Urinary bladder (tissue), 3 donors: ENCODE measurements at regions not wholly inside any gene's neighbourhood (a gene's known extent, or its start where the extent isn't known, plus 50 kb on each side); places are given as distances from the start of the nearest gene placed in this dataset.

Experiments
- DNase-seq: peaks from one replicate; pipeline ENCODE4 v3.0.0-alpha.2; 2015; ENCODE audit errors: extremely low spot score
- H3K27ac ChIP-seq: one replicate; pipeline ENCODE4 v1.5.1; 2013; ENCODE audit warnings: low read depth, mild to moderate bottlenecking, moderate library complexity
- H3K36me3 ChIP-seq: one replicate; pipeline ENCODE4 v1.6.1; 2013; ENCODE audit warnings: mild to moderate bottlenecking, moderate library complexity; ENCODE audit not compliant: insufficient read depth
- H3K4me1 ChIP-seq: one replicate; pipeline ENCODE4 v1.6.1; 2013; ENCODE audit warnings: mild to moderate bottlenecking, moderate library complexity; ENCODE audit not compliant: insufficient read depth
- H3K4me3 ChIP-seq: one replicate; pipeline ENCODE4 v1.5.1; 2013; ENCODE audit warnings: low read depth, low read length
- WGBS: extraction: QIAGEN DNeasy Blood & Tissue Kit; methylation state at CpG from one replicate; pipeline ENCODE4 v1.1.7; 2013; 5-methylcytosine and 5-hydroxymethylcytosine counted together
- donor health status: healthy with polysubstance abuse.
- donor health status: healthy.

DNA sequence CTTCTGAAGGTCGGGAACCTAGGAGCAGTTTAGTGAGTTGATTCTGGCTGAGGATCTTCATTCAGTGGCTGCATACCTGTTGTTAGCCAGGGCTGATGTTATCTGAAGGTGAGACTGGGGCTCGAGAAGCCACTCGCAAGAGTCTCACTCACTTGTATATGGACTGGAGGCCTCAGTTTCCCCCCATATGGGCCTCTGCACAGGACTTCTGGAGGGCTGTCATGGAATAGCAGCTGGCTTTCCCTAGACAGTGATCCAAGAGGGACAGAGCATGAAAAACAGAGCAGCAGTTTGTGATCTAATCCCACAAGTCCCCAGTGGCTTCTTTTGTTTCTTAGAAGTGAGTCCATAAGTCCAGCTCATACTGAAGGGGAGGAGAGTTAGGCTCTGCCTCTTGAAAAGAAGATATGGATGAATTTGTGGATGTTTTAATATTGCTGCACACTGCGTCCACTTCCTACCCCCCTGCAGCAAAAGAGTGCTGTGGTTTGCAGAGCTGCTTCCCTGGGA lies 623.4 kb downstream of the CDH26 start:
- no peaks in the 10 kb centered on the region for H3K4me1 ChIP-seq
- no peaks in the 10 kb centered on the region for H3K36me3 ChIP-seq
- DNase-seq = no peak
- 75% methylated on average over 4 of the region's 4 CpGs for WGBS
- no peak overlapping the region for H3K4me3 ChIP-seq
- no peak overlapping the region for H3K27ac ChIP-seq

GRCh38 chr20:60583741-60584140 lies 625.5 kb downstream of the CDH26 start:
- no peak for DNase-seq
- Histone ChIP-seq H3K36me3 (no peaks in the 10 kb centered on the region), H3K4me1 (no peaks in the 10 kb centered on the region), H3K27ac (no peak overlapping the region), H3K4me3 (no peak overlapping the region)
- WGBS = 85% methylated on average over 2 of the region's 2 CpGs

- DNase-seq = no peak
- Histone ChIP-seq H3K4me3 (no peak overlapping the region), H3K27ac (no peak overlapping the region), H3K4me1 (no peaks in the 10 kb centered on the region), H3K36me3 (no peaks in the 10 kb centered on the region)
- WGBS = 65% methylated on average over 4 of the region's 4 CpGs
These were observed 626.0 kb downstream of the CDH26 start for GRCh38 chr20:60584221-60584620.

GRCh38 chr20:60585651-60586050 lies 627.4 kb downstream of the CDH26 start:
- DNase-seq = no peak
- H3K4me3 ChIP-seq = no peak overlapping the region
- WGBS = 70% methylated on average over 4 of the region's 4 CpGs
- no peak overlapping the region for H3K27ac ChIP-seq
- no peaks in the 10 kb centered on the region for H3K36me3 ChIP-seq
- no peaks in the 10 kb centered on the region for H3K4me1 ChIP-seq

- Histone ChIP-seq H3K27ac (no peak overlapping the region), H3K4me3 (no peak overlapping the region), H3K4me1 (no peaks in the 10 kb centered on the region), H3K36me3 (no peaks in the 10 kb centered on the region)
- DNase-seq = peak; percentile 3
- WGBS = 20% methylated on average over 11 of the region's 11 CpGs
These were observed 628.2 kb downstream of the CDH26 start for GRCh38 chr20:60586269-60587050.

DNA sequence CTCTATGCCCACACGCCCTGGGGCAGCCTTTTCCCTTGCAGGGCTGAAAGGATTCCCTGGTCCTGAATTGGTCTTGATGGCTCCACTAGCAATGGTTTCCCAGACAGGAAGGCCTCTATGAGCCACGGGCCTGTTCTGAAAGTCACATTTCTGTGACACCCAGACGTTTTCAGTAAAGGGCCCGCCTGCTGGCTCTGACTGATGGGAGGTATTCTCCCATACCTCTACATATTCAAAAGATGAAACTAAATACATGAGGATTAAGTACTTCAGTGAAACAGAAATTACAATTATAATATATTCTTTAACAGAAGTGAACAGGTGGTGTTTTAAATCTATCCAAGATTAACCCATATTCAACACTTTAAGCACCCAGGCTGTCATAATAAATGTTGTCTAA lies 629.8 kb downstream of the CDH26 start:
- WGBS = 76% methylated on average over 4 of the region's 4 CpGs
- Histone ChIP-seq H3K4me1 (no peaks in the 10 kb centered on the region), H3K4me3 (no peak overlapping the region), H3K27ac (no peak overlapping the region), H3K36me3 (no peaks in the 10 kb centered on the region)
- DNase-seq = no peak

GRCh38 chr20:60589623-60590022 lies 631.4 kb downstream of the CDH26 start:
- DNase-seq = peak; percentile 21
- 8% methylated on average over 3 of the region's 3 CpGs for WGBS

GRCh38 chr20:60591172-60591799 lies 633.1 kb downstream of the CDH26 start:
- Histone ChIP-seq H3K27ac (no peak overlapping the region), H3K4me3 (no peak overlapping the region), H3K4me1 (no peaks in the 10 kb centered on the region), H3K36me3 (no peaks in the 10 kb centered on the region)
- DNase-seq = no peak
- 64% methylated on average over 6 of the region's 6 CpGs for WGBS

More at GRCh38 chr20:60589623-60590022, 631.4 kb downstream of the CDH26 start:
- Histone ChIP-seq H3K4me3 (no peak overlapping the region), H3K36me3 (no peaks in the 10 kb centered on the region), H3K27ac (no peak overlapping the region), H3K4me1 (no peaks in the 10 kb centered on the region)

GRCh38 chr20:60598528-60598927 lies 640.3 kb downstream of the CDH26 start:
- Histone ChIP-seq H3K4me1 (no peaks in the 10 kb centered on the region), H3K36me3 (no peaks in the 10 kb centered on the region), H3K27ac (no peak overlapping the region), H3K4me3 (no peak overlapping the region)
- DNase-seq = no peak
- 85% methylated on average over 14 of the region's 14 CpGs for WGBS

DNA sequence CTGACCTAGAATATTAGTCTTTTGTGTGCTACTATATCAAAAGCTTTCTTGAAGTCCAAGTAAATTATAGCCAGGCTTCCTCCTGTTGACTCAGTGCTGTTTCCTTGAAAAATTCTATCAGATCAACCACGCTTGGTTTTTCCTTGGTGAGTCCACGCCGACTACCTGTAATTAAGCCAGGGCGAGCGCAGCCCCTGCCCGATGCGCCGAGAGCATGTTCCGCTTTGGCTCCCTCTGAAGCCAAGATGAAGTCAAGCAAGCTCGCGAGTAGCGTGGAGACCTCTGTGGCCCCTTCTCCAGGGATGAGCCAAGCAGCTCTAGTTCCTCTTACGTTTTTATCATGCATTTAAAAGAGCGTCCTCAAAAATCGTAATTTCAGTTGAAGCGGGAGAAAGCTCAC lies 641.2 kb downstream of the CDH26 start:
- H3K4me3 ChIP-seq = no peak overlapping the region
- no peak for DNase-seq
- H3K27ac ChIP-seq = no peak overlapping the region
- WGBS = 93% methylated on average over 16 of the region's 16 CpGs
- H3K4me1 ChIP-seq = no peaks in the 10 kb centered on the region
- no peaks in the 10 kb centered on the region for H3K36me3 ChIP-seq

GRCh38 chr20:60600036-60600435 lies 641.8 kb downstream of the CDH26 start:
- 76% methylated on average over 7 of the region's 7 CpGs for WGBS
- DNase-seq = no peak
- Histone ChIP-seq H3K36me3 (no peaks in the 10 kb centered on the region), H3K27ac (no peak overlapping the region), H3K4me1 (no peaks in the 10 kb centered on the region), H3K4me3 (no peak overlapping the region)

- Histone ChIP-seq H3K36me3 (no peaks in the 10 kb centered on the region), H3K4me1 (no peaks in the 10 kb centered on the region), H3K4me3 (no peak overlapping the region), H3K27ac (no peak overlapping the region)
- WGBS = 73% methylated on average over 4 of the region's 4 CpGs
- no peak for DNase-seq
These were observed 628.0 kb upstream of the CDH4 start for GRCh38 chr20:60624066-60624465.

DNA sequence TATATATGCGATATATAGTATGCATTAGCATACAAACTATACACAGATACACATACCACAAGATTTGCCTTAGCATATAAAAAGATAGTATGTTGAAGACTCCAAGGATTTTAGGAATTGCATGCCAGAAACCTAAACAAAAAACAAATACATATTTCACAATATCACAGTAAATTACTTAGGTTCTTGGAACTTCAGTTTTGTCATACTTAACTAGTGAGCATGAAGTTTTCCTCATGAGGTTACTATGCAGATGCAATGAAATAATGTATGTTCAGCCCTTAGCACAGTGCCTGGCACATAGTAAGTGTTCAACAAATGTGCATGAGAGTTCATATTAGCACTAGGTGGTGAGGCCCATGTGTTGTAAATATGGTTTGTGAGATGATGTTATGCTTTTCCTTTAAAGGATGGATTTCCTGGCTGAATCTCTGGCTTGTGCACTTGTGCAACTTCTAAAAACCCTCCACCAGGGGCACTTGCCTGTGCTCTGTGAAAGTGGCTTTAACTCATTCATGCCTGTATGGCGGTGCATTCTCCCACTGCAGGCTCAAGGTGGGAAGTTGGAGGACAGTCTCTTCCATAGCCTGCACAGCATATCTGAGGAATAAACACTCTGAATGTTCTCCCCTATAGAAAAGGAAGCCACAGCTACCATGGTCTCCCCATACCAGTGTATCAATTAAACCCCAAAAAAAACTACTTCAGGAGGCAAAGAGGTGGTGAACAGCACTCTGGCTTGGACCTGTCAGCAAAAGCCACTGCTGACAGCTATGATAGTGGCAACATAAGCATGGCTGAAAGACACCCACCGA lies 624.1 kb upstream of the CDH4 start:
- no peak overlapping the region for H3K4me3 ChIP-seq
- H3K4me1 ChIP-seq = no peaks in the 10 kb centered on the region
- no peaks in the 10 kb centered on the region for H3K36me3 ChIP-seq
- WGBS = 82% methylated on average over 3 of the region's 3 CpGs
- H3K27ac ChIP-seq = no peak overlapping the region
- DNase-seq = no peak
